Activated CD8-positive, alpha-beta T cell treated with anti-CD3 and anti-CD28 coated beads for 36 hours (primary cell): ENCODE measurements at regions not wholly inside any gene's neighbourhood (a gene's known extent, or its start where the extent isn't known, plus 50 kb on each side); places are given as distances from the start of the nearest gene placed in this dataset.

Experiments
- ATAC-seq: fragments of 200-7000 bp; cut with Tn5 transposase; one replicate; pipeline ENCODE4 v1.10.0; 2021; ENCODE audit warnings: mild to moderate bottlenecking, moderate library complexity
- CTCF ChIA-PET: fragments of 350-600 bp; sonication (Branson Sonifier 250); formaldehyde crosslinking; loops from one replicate; lab custom pipeline; 2021; ENCODE audit warnings: antibody characterized with exemption; lab: Charles Lee
- POLR2A ChIA-PET: fragments of 350-600 bp; sonication (Branson Sonifier 250); formaldehyde crosslinking; loops from one replicate; lab custom pipeline; 2021; ENCODE audit warnings: antibody characterized with exemption; lab: Charles Lee
- DNase-seq: peaks from one replicate; pipeline ENCODE4 v3.0.0-alpha.2; 2020
- H3K27ac Mint-ChIP-seq: one replicate; pipeline ENCODE4 v1.8.0; 2021; ENCODE audit warnings: mild to moderate bottlenecking, mixed read lengths
- H3K27me3 Mint-ChIP-seq: one replicate; pipeline ENCODE4 v1.8.0; 2021; ENCODE audit warnings: mixed read lengths
- H3K36me3 Mint-ChIP-seq: one replicate; pipeline ENCODE4 v1.8.0; 2021; ENCODE audit warnings: low read depth, mixed read lengths
- H3K4me1 Mint-ChIP-seq: one replicate; pipeline ENCODE4 v1.8.0; 2021; ENCODE audit warnings: low read depth, mixed read lengths
- H3K4me3 Mint-ChIP-seq: one replicate; pipeline ENCODE4 v1.8.0; 2021; ENCODE audit warnings: mild to moderate bottlenecking, moderate library complexity, mixed read lengths
- H3K9me3 Mint-ChIP-seq: one replicate; pipeline ENCODE4 v1.8.0; 2021; ENCODE audit warnings: mixed read lengths
- CTCF ChIP-seq: fragments of 200-600 bp; IDR thresholded peaks from one replicate; pipeline ENCODE4 v1.8.0; 2022; ENCODE audit warnings: antibody characterized with exemption, mild to moderate bottlenecking
- intact Hi-C: fragments of 100-400 bp; cut with micrococcal nuclease; formaldehyde crosslinking; loops from one replicate; pipeline ENCODE4 v1.10.0; 2022

- CTCF ChIA-PET, result no interaction called here
- no peak for TF ChIP-seq CTCF
- Mint-ChIP-seq H3K36me3 (no peaks in the 10 kb centered on the region), H3K4me1 (no peaks in the 10 kb centered on the region), H3K9me3 (peaks cover 6% of the 10 kb centered on the region), H3K27me3 (no peaks in the 10 kb centered on the region), H3K4me3 (no peak overlapping the region), H3K27ac (no peak overlapping the region)
- intact Hi-C loops, result no loop called here
- DNase-seq, result no peak
- no peak for ATAC-seq
- POLR2A ChIA-PET, result no interaction called here
Observed at GRCh38 chr6:67986694-67987232, 648.3 kb upstream of the ADGRB3 start.

- no peaks in the 10 kb centered on the region for H3K27me3 Mint-ChIP-seq
- no peak overlapping the region for H3K27ac Mint-ChIP-seq
- no peak for TF ChIP-seq CTCF
- no peak overlapping the region for H3K4me3 Mint-ChIP-seq
- H3K4me1 Mint-ChIP-seq, result no peaks in the 10 kb centered on the region
- ChIA-PET POLR2A (no interaction called here), CTCF (no interaction called here)
- DNase-seq, result no peak
- H3K36me3 Mint-ChIP-seq, result no peaks in the 10 kb centered on the region
- no peak for ATAC-seq
- intact Hi-C loops, result no loop called here
- peaks cover 1% of the 10 kb centered on the region for H3K9me3 Mint-ChIP-seq
Observed at GRCh38 chr6:67976486-67976885, 658.6 kb upstream of the ADGRB3 start.

GRCh38 chr6:67974931-67975330 lies 660.2 kb upstream of the ADGRB3 start:
- H3K27ac Mint-ChIP-seq, result no peak overlapping the region
- DNase-seq, result no peak
- POLR2A ChIA-PET, result no interaction called here
- H3K9me3 Mint-ChIP-seq, result peaks cover 2% of the 10 kb centered on the region
- H3K4me3 Mint-ChIP-seq, result no peak overlapping the region
- H3K27me3 Mint-ChIP-seq, result no peaks in the 10 kb centered on the region
- H3K4me1 Mint-ChIP-seq, result no peaks in the 10 kb centered on the region
- TF ChIP-seq CTCF, result no peak
- CTCF ChIA-PET, result no interaction called here
- ATAC-seq, result no peak
- no peaks in the 10 kb centered on the region for H3K36me3 Mint-ChIP-seq
- intact Hi-C loops, result no loop called here

GRCh38 chr6:67971812-67972211 lies 663.3 kb upstream of the ADGRB3 start:
- H3K4me3 Mint-ChIP-seq, result no peak overlapping the region
- ChIA-PET CTCF (no interaction called here), POLR2A (no interaction called here)
- intact Hi-C loops, result no loop called here
- H3K9me3 Mint-ChIP-seq, result peaks cover 7% of the 10 kb centered on the region
- H3K36me3 Mint-ChIP-seq, result no peaks in the 10 kb centered on the region
- DNase-seq, result no peak
- H3K27me3 Mint-ChIP-seq, result no peaks in the 10 kb centered on the region
- ATAC-seq, result no peak
- TF ChIP-seq CTCF, result no peak
- H3K4me1 Mint-ChIP-seq, result no peaks in the 10 kb centered on the region
- H3K27ac Mint-ChIP-seq, result no peak overlapping the region

- no peaks in the 10 kb centered on the region for H3K4me1 Mint-ChIP-seq
- H3K27me3 Mint-ChIP-seq, result no peaks in the 10 kb centered on the region
- H3K4me3 Mint-ChIP-seq, result no peak overlapping the region
- ChIA-PET CTCF (no interaction called here), POLR2A (no interaction called here)
- TF ChIP-seq CTCF, result no peak
- H3K36me3 Mint-ChIP-seq, result no peaks in the 10 kb centered on the region
- ATAC-seq (no peak), DNase-seq (no peak)
- no peak overlapping the region for H3K27ac Mint-ChIP-seq
- peaks cover 7% of the 10 kb centered on the region for H3K9me3 Mint-ChIP-seq
- intact Hi-C loops, result no loop called here
Observed at GRCh38 chr6:67966830-67967229, 668.3 kb upstream of the ADGRB3 start.
